GM12878 (cell line): ENCODE measurements at regions not wholly inside any gene's neighbourhood (a gene's known extent, or its start where the extent isn't known, plus 50 kb on each side); places are given as distances from the start of the nearest gene placed in this dataset.

Experiments used
- ATAC-seq: fragments of 200-7000 bp; cut with Tn5 transposase; 3 replicates; pipeline ENCODE4 v1.9.1; 2020; ENCODE audit warnings: mild to moderate bottlenecking, moderate library complexity
- BruUV-seq: library from RNA; stranded (reverse); fragments of 400-500 nt; replicated peaks from 2 replicates; lab custom pipeline; 2021; lab: Mats Ljungman, UMichigan
- CTCF ChIA-PET: fragments of 300-600 bp; sonication (Branson Sonifier 250); formaldehyde crosslinking; extraction: SDS; loops from one replicate; lab custom pipeline; 2021; ENCODE audit warnings: inconsistent platforms; lab: Yijun Ruan, JAX
- POLR2A ChIA-PET: fragments of 350-600 bp; formaldehyde crosslinking; extraction: SDS; loops from one replicate; lab custom pipeline; 2021; ENCODE audit warnings: inconsistent platforms; lab: Charles Lee
- RAD21 ChIA-PET: fragments of 300-600 bp; sonication (Branson Sonifier 250); formaldehyde crosslinking; loops from one replicate; lab custom pipeline; 2023; ENCODE audit warnings: antibody characterized with exemption; ENCODE audit not compliant: unreplicated experiment; lab: Charles Lee
- SMC1A ChIA-PET: fragments of 300-600 bp; sonication (Branson Sonifier 250); formaldehyde crosslinking; loops from one replicate; lab custom pipeline; 2023; ENCODE audit not compliant: unreplicated experiment, uncharacterized antibody; lab: Charles Lee
- DNase-seq: peaks from one replicate; pipeline ENCODE4 v3.0.0-alpha.2; 2011; ENCODE audit warnings: low read depth, low spot score
- FAIRE-seq: peaks from 3 replicates; lab custom pipeline; 2011; peaks lifted over from hg19 to GRCh38; lab: Jason Lieb, UNC
- H2AFZ ChIP-seq: 2 replicates; pipeline ENCODE4 v1.6.0; 2011; ENCODE audit warnings: low read depth, low read length, control low read depth; ENCODE audit not compliant: control insufficient read depth
- H3K27ac ChIP-seq: 2 replicates; pipeline ENCODE4 v1.5.1; 2011; ENCODE audit warnings: control low read depth; ENCODE audit not compliant: control insufficient read depth, insufficient read depth
- H3K27me3 ChIP-seq, 2 experiments: replicated peaks in 1 of 2; 2 replicates each; pipeline versions ENCODE4 v1.6.0 to v1.6.1; 2011; ENCODE audit warnings: low read length in 1 of 2; ENCODE audit not compliant: control insufficient read depth in 2 of 2, insufficient read depth in 2 of 2
- H3K36me3 ChIP-seq, 2 experiments: 2 replicates each; pipeline ENCODE4 v1.5.1; 2011; ENCODE audit warnings: low read length in 1 of 2; ENCODE audit not compliant: control insufficient read depth in 2 of 2, insufficient read depth in 2 of 2
- H3K4me1 ChIP-seq: 2 replicates; pipeline ENCODE4 v1.6.1; 2011; ENCODE audit warnings: mild to moderate bottlenecking, low read length, moderate library complexity, mixed read lengths; ENCODE audit not compliant: control insufficient read depth, insufficient read depth
- H3K4me2 ChIP-seq: 2 replicates; pipeline ENCODE4 v1.6.0; 2011; ENCODE audit warnings: control low read depth; ENCODE audit not compliant: control insufficient read depth, insufficient read depth
- H3K4me3 ChIP-seq: fragments of 200-600 bp; sonication (generic); 2 replicates; pipeline ENCODE4 v1.5.1; 2016
- H3K79me2 ChIP-seq: 2 replicates; pipeline ENCODE4 v1.6.0; 2011; ENCODE audit warnings: low read length; ENCODE audit not compliant: control insufficient read depth, insufficient read depth
- H3K9ac ChIP-seq: 2 replicates; pipeline ENCODE4 v1.8.0; 2011; ENCODE audit warnings: low read length, control low read depth, mixed read lengths; ENCODE audit not compliant: control insufficient read depth, insufficient read depth
- H3K9me3 ChIP-seq: replicated peaks from 3 replicates; pipeline ENCODE4 v1.5.1; 2011; ENCODE audit warnings: mild to moderate bottlenecking, low read length; ENCODE audit not compliant: control insufficient read depth, insufficient read depth
- H4K20me1 ChIP-seq: 2 replicates; pipeline ENCODE4 v1.6.0; 2011; ENCODE audit not compliant: control insufficient read depth, insufficient read depth
- E2F8 ChIP-seq: fragments of 450-650 bp; IDR thresholded peaks from 2 replicates; pipeline ENCODE4 v1.6.1; 2018; ENCODE audit warnings: mild to moderate bottlenecking, low read depth, moderate library complexity; ENCODE audit not compliant: partially characterized antibody
- IRF3 ChIP-seq: fragments of 450-650 bp; IDR thresholded peaks from 2 replicates; pipeline ENCODE4 v1.6.1; 2014; ENCODE audit warnings: mild to moderate bottlenecking
- NFYB ChIP-seq: IDR thresholded peaks from 2 replicates; pipeline ENCODE4 v1.6.1; 2011; ENCODE audit warnings: low read depth, mild to moderate bottlenecking, low read length, improper control_type of control experiment, moderate library complexity; ENCODE audit not compliant: insufficient read depth
- POLR2A ChIP-seq: IDR thresholded peaks from 2 replicates; pipeline ENCODE4 v1.6.1; 2011; ENCODE audit warnings: low read depth, mild to moderate bottlenecking, low read length
- RFX5 ChIP-seq: IDR thresholded peaks from 2 replicates; pipeline ENCODE4 v1.6.1; 2011; ENCODE audit warnings: low read depth, low read length, improper control_type of control experiment
- RUNX3 ChIP-seq: IDR thresholded peaks from 2 replicates; pipeline ENCODE4 v1.6.1; 2012; ENCODE audit warnings: low read length, inconsistent platforms
- SMAD5 ChIP-seq: IDR thresholded peaks from 2 replicates; pipeline ENCODE4 v1.6.1; 2016; ENCODE audit warnings: antibody characterized with exemption, low read depth
- SP1 ChIP-seq: IDR thresholded peaks from one replicate; pipeline ENCODE4 v1.6.1; 2011; ENCODE audit warnings: low read depth, low read length
- SREBF1 ChIP-seq: IDR thresholded peaks from 2 replicates; pipeline ENCODE4 v1.6.1; 2012; ENCODE audit warnings: mild to moderate bottlenecking, low read length
- STAT1 ChIP-seq: fragments of 450-650 bp; conservative IDR thresholded peaks from 2 replicates; pipeline ENCODE4 v1.6.1; 2014; ENCODE audit warnings: antibody characterized with exemption, mild to moderate bottlenecking
- TARDBP ChIP-seq: IDR thresholded peaks from 2 replicates; pipeline ENCODE4 v1.6.1; 2016; ENCODE audit warnings: borderline replicate concordance
- YY1 ChIP-seq: IDR thresholded peaks from 2 replicates; pipeline ENCODE4 v1.6.1; 2011; ENCODE audit warnings: low read depth, mild to moderate bottlenecking, low read length
- ZNF384 ChIP-seq: IDR thresholded peaks from 2 replicates; pipeline ENCODE4 v1.6.1; 2012; ENCODE audit warnings: low read depth, mild to moderate bottlenecking, low read length, improper control_type of control experiment, borderline replicate concordance
- WGBS: methylation state at CpG from one replicate; pipeline ENCODE4 v1.1.6; 2016; ENCODE audit warnings: low lambda C conversion rate; ENCODE audit not compliant: insufficient replicate concordance, insufficient coverage; ENCODE audit errors: missing lambda C conversion rate; 5-methylcytosine and 5-hydroxymethylcytosine counted together
- in situ Hi-C: fragments of 300-500 bp; cut with MboI; formaldehyde crosslinking; loops from 9 replicates; pipeline ENCODE4 v1.14.3; 2018; ENCODE audit warnings: mixed read lengths
- intact Hi-C: fragments of 100-400 bp; cut with micrococcal nuclease; formaldehyde crosslinking; loops from one replicate; pipeline ENCODE4 v1.14.2; 2022; ENCODE audit not compliant: unreplicated experiment

- no peak overlapping the region for H3K9ac ChIP-seq
- H3K36me3 ChIP-seq = no peaks in the 10 kb centered on the region
- 0% methylated on average over 2 of the region's 2 CpGs for WGBS
- no peak for DNase-seq
- in situ Hi-C loops (no loop called here), intact Hi-C loops (no loop called here)
- POLR2A ChIA-PET = no interaction called here
- H4K20me1 ChIP-seq = no peaks in the 10 kb centered on the region
- no peak for ATAC-seq
- BruUV-seq = no TSS peak
- H3K27ac ChIP-seq = no peak overlapping the region
- TF ChIP-seq YY1 (no peak), RUNX3 (no peak), TARDBP (no peak), E2F8 (no peak), ZNF384 (no peak), STAT1 (no peak), POLR2A (no peak), IRF3 (no peak), NFYB (no peak), SP1 (no peak), SREBF1 (no peak), RFX5 (no peak), SMAD5 (no peak)
- no peaks in the 10 kb centered on the region for H3K27me3 ChIP-seq
- FAIRE-seq = no peak
- H3K4me3 ChIP-seq = no peak overlapping the region
- no peaks in the 10 kb centered on the region for H3K79me2 ChIP-seq
- no peak overlapping the region for H2AFZ ChIP-seq
- CTCF ChIA-PET = interaction anchor here (1.6 kb wide), 1 partner anchor 120 kb away, joined by 3 read pairs; no protein-coding TSS in a partner anchor
- H3K9me3 ChIP-seq = no peaks in the 10 kb centered on the region
- SMC1A ChIA-PET = interaction anchor here (1.1 to 1.5 kb wide), 3 partner anchors 10 to 95 kb away, joined by 3 to 4 read pairs (median 3); no protein-coding TSS in a partner anchor
- RAD21 ChIA-PET = no interaction called here
- H3K4me2 ChIP-seq = no peak overlapping the region
- H3K4me1 ChIP-seq = no peaks in the 10 kb centered on the region
Observed at GRCh38 chr1:99595441-99595840, 50.5 kb upstream of the PALMD start.
